OCI-LY1 (cell line): ENCODE measurements at regions not wholly inside any gene's neighbourhood (a gene's known extent, or its start where the extent isn't known, plus 50 kb on each side); places are given as distances from the start of the nearest gene placed in this dataset.

Experiments used
- H2AFZ ChIP-seq: fragments of 200-600 bp; sonication (generic), shearing (Covaris generic); 2 replicates; pipeline ENCODE4 v1.6.0; 2014; ENCODE audit warnings: antibody characterized with exemption, mild to moderate bottlenecking, low read length
- H3F3A ChIP-seq: fragments of 200-600 bp; sonication (generic), shearing (Covaris generic); 2 replicates; pipeline ENCODE4 v1.6.0; 2014; ENCODE audit warnings: mild to moderate bottlenecking, antibody characterized with exemption, low read length, moderate library complexity; ENCODE audit not compliant: insufficient read depth
- H3K27ac ChIP-seq: fragments of 200-600 bp; sonication (generic); 2 replicates; pipeline ENCODE4 v1.5.1; 2014; ENCODE audit warnings: low read length, mixed run types, mild to moderate bottlenecking, low read depth; ENCODE audit not compliant: poor library complexity, severe bottlenecking
- H3K27me3 ChIP-seq: fragments of 200-600 bp; sonication (generic); 2 replicates; pipeline ENCODE4 v1.6.0; 2014; ENCODE audit warnings: antibody characterized with exemption, mild to moderate bottlenecking, low read length, moderate library complexity; ENCODE audit not compliant: insufficient read depth
- H3K36me3 ChIP-seq: fragments of 200-600 bp; sonication (generic); 2 replicates; pipeline ENCODE4 v1.6.1; 2014; ENCODE audit warnings: mild to moderate bottlenecking, antibody characterized with exemption, low read length, moderate library complexity, mixed read lengths; ENCODE audit not compliant: insufficient read depth
- H3K4me1 ChIP-seq: fragments of 200-600 bp; sonication (generic); 2 replicates; pipeline ENCODE4 v1.5.1; 2014; ENCODE audit warnings: mild to moderate bottlenecking, low read length, moderate library complexity; ENCODE audit not compliant: insufficient read depth, severe bottlenecking
- H3K4me2 ChIP-seq: fragments of 200-600 bp; sonication (generic), shearing (Covaris generic); 2 replicates; pipeline ENCODE4 v1.6.1; 2014; ENCODE audit warnings: low read length
- H3K4me3 ChIP-seq: fragments of 200-600 bp; sonication (generic); 2 replicates; pipeline ENCODE4 v1.5.1; 2014; ENCODE audit warnings: low read length, low read depth, mild to moderate bottlenecking, mixed read lengths; ENCODE audit not compliant: poor library complexity, severe bottlenecking
- H3K79me2 ChIP-seq: fragments of 200-600 bp; shearing (Covaris generic); 2 replicates; pipeline ENCODE4 v1.6.1; 2016; ENCODE audit warnings: mixed run types, low read length, mixed read lengths; ENCODE audit not compliant: insufficient read depth
- H3K9ac ChIP-seq: fragments of 200-600 bp; sonication (generic), shearing (Covaris generic); 2 replicates; pipeline ENCODE4 v1.6.1; 2014; ENCODE audit warnings: mild to moderate bottlenecking, low read length, mixed read lengths
- H3K9me2 ChIP-seq: fragments of 200-600 bp; sonication (generic), shearing (Covaris generic); 2 replicates; pipeline ENCODE4 v1.6.1; 2014; ENCODE audit warnings: low read depth, mild to moderate bottlenecking, low read length, mixed read lengths
- H3K9me3 ChIP-seq: fragments of 200-600 bp; shearing (Covaris generic); 2 replicates; pipeline ENCODE4 v1.6.1; 2014; ENCODE audit warnings: low read length, mixed read lengths
- H4K20me1 ChIP-seq: fragments of 200-600 bp; sonication (generic), shearing (Covaris generic); 2 replicates; pipeline ENCODE4 v1.6.0; 2016; ENCODE audit warnings: mild to moderate bottlenecking, low read length; ENCODE audit not compliant: insufficient read depth
- CTCF ChIP-seq: fragments of 200-600 bp; sonication (generic), shearing (Covaris generic); IDR thresholded peaks from 2 replicates; pipeline ENCODE4 v1.5.1; 2017; ENCODE audit warnings: mild to moderate bottlenecking, antibody characterized with exemption, low read length, moderate library complexity, mixed read lengths
- EZH2 ChIP-seq: fragments of 200-600 bp; sonication (generic), shearing (Covaris generic); IDR thresholded peaks from 2 replicates; pipeline ENCODE4 v1.8.0; 2017; ENCODE audit warnings: borderline replicate concordance, mixed run types, mild to moderate bottlenecking, antibody characterized with exemption, low read length, moderate library complexity, mixed read lengths

- H3K27me3 ChIP-seq = no peaks in the 10 kb centered on the region
- H3K9ac ChIP-seq = no peak overlapping the region
- no peaks in the 10 kb centered on the region for H3K36me3 ChIP-seq
- TF ChIP-seq CTCF = no peak
- no peak for TF ChIP-seq EZH2
- H3K9me2 ChIP-seq = no peaks in the 10 kb centered on the region
- no peaks in the 10 kb centered on the region for H4K20me1 ChIP-seq
- H2AFZ ChIP-seq = no peak overlapping the region
- H3K79me2 ChIP-seq = no peaks in the 10 kb centered on the region
- no peak overlapping the region for H3K4me3 ChIP-seq
- H3K4me1 ChIP-seq = no peaks in the 10 kb centered on the region
- H3K4me2 ChIP-seq = no peak overlapping the region
- H3K27ac ChIP-seq = no peak overlapping the region
- no peaks in the 10 kb centered on the region for H3F3A ChIP-seq
- no peaks in the 10 kb centered on the region for H3K9me3 ChIP-seq
Measured at GRCh38 chr2:61705625-61706024, 148.2 kb downstream of the FAM161A start.

GRCh38 chr2:61704364-61704763 is 149.5 kb downstream of the FAM161A start:
- no peak overlapping the region for H2AFZ ChIP-seq
- no peaks in the 10 kb centered on the region for H4K20me1 ChIP-seq
- no peak overlapping the region for H3K4me2 ChIP-seq
- H3K9me3 ChIP-seq = no peaks in the 10 kb centered on the region
- H3K4me1 ChIP-seq = no peaks in the 10 kb centered on the region
- H3F3A ChIP-seq = no peaks in the 10 kb centered on the region
- H3K27ac ChIP-seq = no peak overlapping the region
- TF ChIP-seq CTCF (no peak), EZH2 (no peak)
- no peaks in the 10 kb centered on the region for H3K27me3 ChIP-seq
- H3K4me3 ChIP-seq = no peak overlapping the region
- H3K9me2 ChIP-seq = no peaks in the 10 kb centered on the region
- no peak overlapping the region for H3K9ac ChIP-seq
- no peaks in the 10 kb centered on the region for H3K79me2 ChIP-seq
- H3K36me3 ChIP-seq = no peaks in the 10 kb centered on the region

- H3K27me3 ChIP-seq = no peaks in the 10 kb centered on the region
- no peaks in the 10 kb centered on the region for H4K20me1 ChIP-seq
- no peak overlapping the region for H3K4me3 ChIP-seq
- TF ChIP-seq EZH2 (no peak), CTCF (no peak)
- no peaks in the 10 kb centered on the region for H3K79me2 ChIP-seq
- H3K27ac ChIP-seq = no peak overlapping the region
- H3K9ac ChIP-seq = no peak overlapping the region
- no peaks in the 10 kb centered on the region for H3K36me3 ChIP-seq
- H3K4me2 ChIP-seq = no peak overlapping the region
- no peaks in the 10 kb centered on the region for H3F3A ChIP-seq
- no peaks in the 10 kb centered on the region for H3K9me3 ChIP-seq
- H2AFZ ChIP-seq = no peak overlapping the region
- H3K4me1 ChIP-seq = no peaks in the 10 kb centered on the region
- no peaks in the 10 kb centered on the region for H3K9me2 ChIP-seq
Measured at GRCh38 chr2:61702088-61702467, 151.8 kb downstream of the FAM161A start.
